ENCODE measurements at regions not wholly inside any gene's neighbourhood (a gene's known extent, or its start where the extent isn't known, plus 50 kb on each side); places are given as distances from the start of the nearest gene placed in this dataset.

DNA sequence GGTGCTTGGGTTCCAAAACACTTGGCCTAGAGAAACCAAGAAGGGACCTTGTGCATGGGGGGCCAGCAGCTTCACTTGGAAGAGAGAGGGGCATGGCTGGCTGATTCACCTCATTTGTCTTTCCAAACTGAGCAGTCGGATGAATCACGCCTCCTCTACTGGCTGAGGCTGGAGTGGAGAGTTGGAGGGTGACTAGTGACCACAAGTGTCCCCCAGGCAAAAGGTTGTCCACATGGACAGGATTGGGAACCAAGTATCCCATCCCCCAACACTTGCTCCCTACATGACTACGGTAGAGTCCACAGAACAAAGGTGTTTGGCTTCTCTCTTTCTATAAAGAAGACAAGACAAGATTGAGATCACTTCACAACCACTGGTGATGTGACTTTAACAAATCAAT is 875.6 kb downstream of the QKI start:
- Histone ChIP-seq H2BK120ac (ENCODE audit: low read depth, low read length, poor library complexity, severe bottlenecking) (no peak overlapping the region), H3K4me2 (ENCODE audit: insufficient read depth, insufficient read length, low read length) (no peak overlapping the region), H3K23ac (ENCODE audit: insufficient read length, low read depth, low read length) (no peak overlapping the region), H3K79me2 (ENCODE audit: insufficient read depth, low read length) (no peaks in the 10 kb centered on the region), H3K4me1 (ENCODE audit: insufficient read depth, low read length) (no peaks in the 10 kb centered on the region), H3K9me3 (ENCODE audit: control insufficient read depth, low read depth, low read length) (no peaks in the 10 kb centered on the region), H3K79me1 (ENCODE audit: insufficient read depth, low read depth, low read length, poor library complexity, severe bottlenecking) (no peaks in the 10 kb centered on the region), H4K5ac (ENCODE audit: insufficient read length, low read depth, low read length) (no peak overlapping the region), H2BK12ac (ENCODE audit: insufficient read length, low read depth, low read length) (no peak overlapping the region), H3K4ac (ENCODE audit: low read depth, low read length) (no peak overlapping the region), H3T11ph (ENCODE audit: low read length) (no peak overlapping the region), H3K27ac (ENCODE audit: insufficient read length, low read depth, low read length) (no peak overlapping the region), H4K91ac (ENCODE audit: insufficient read length, low read depth, low read length) (no peak overlapping the region), H2AFZ (ENCODE audit: low read length) (no peak overlapping the region), H3K9ac (ENCODE audit: extremely low read depth, insufficient read length, low read length) (no peak overlapping the region), H2BK5ac (ENCODE audit: insufficient read length, low read length) (no peak overlapping the region), H2BK15ac (ENCODE audit: low read depth, low read length) (no peak overlapping the region), H3K56ac (ENCODE audit: insufficient read length, low read depth, low read length) (no peak overlapping the region), H2AK5ac (ENCODE audit: insufficient read length, low read length) (no peak overlapping the region), H3K18ac (ENCODE audit: insufficient read length, low read depth, low read length) (no peak overlapping the region), H4K20me1 (ENCODE audit: control insufficient read depth, insufficient read depth, insufficient read length) (no peaks in the 10 kb centered on the region), H3K27me3 (ENCODE audit: insufficient read depth, low read length) (no peaks in the 10 kb centered on the region), H2BK20ac (ENCODE audit: low read depth, low read length, poor library complexity, severe bottlenecking) (no peak overlapping the region), H4K8ac (replicated peaks; ENCODE audit: insufficient read length, low read depth, low read length) (no peak overlapping the region), H3K14ac (ENCODE audit: insufficient read depth, low read length) (no peak overlapping the region), H3K23me2 (ENCODE audit: insufficient read length, low read depth, low read length, poor library complexity, severe bottlenecking) (no peaks in the 10 kb centered on the region)
- Mint-ChIP-seq H3K27ac (no peak overlapping the region), H3K36me3 (ENCODE audit: insufficient read depth in 1 of 3, low read depth in 3 of 3) (peaks cover 0 to 17% (median 3%) of the 10 kb centered on the region in 3 experiments; a peak in 3 of 7 replicates), H3K4me1 (no peaks in the 10 kb centered on the region), H3K4me3 (no peak overlapping the region), H3K27me3 (ENCODE audit: low read depth) (no peaks in the 10 kb centered on the region), H3K9me3 (peaks cover 2 to 3% of the 10 kb centered on the region in 2 experiments; a peak in 4 of 5 replicates)
- no CpG with 5 or more reads among the region's 3 CpGs for WGBS (ENCODE audit: extremely low coverage, insufficient read length, low lambda C conversion rate)
- TF ChIP-seq, protein P1, sequence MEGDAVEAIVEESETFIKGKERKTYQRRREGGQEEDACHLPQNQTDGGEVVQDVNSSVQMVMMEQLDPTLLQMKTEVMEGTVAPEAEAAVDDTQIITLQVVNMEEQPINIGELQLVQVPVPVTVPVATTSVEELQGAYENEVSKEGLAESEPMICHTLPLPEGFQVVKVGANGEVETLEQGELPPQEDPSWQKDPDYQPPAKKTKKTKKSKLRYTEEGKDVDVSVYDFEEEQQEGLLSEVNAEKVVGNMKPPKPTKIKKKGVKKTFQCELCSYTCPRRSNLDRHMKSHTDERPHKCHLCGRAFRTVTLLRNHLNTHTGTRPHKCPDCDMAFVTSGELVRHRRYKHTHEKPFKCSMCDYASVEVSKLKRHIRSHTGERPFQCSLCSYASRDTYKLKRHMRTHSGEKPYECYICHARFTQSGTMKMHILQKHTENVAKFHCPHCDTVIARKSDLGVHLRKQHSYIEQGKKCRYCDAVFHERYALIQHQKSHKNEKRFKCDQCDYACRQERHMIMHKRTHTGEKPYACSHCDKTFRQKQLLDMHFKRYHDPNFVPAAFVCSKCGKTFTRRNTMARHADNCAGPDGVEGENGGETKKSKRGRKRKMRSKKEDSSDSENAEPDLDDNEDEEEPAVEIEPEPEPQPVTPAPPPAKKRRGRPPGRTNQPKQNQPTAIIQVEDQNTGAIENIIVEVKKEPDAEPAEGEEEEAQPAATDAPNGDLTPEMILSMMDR (conservative IDR thresholded peaks at IDR 0.05): no peak
- DNase-seq: no peak

Measured in H9 (cell line).